Lower leg skin (tissue), 4 donors: ENCODE measurements at regions not wholly inside any gene's neighbourhood (a gene's known extent, or its start where the extent isn't known, plus 50 kb on each side); places are given as distances from the start of the nearest gene placed in this dataset.

Experiments
- DNase-seq, 2 donors: peaks; one replicate each; pipeline ENCODE4 v3.0.0-alpha.2; 2019; ENCODE audit warnings: low spot score in 2 of 2
- H3K4me3 ChIP-seq: fragments of 200-600 bp; sonication (generic); 2 replicates; pipeline ENCODE4 v1.5.1; 2017; ENCODE audit warnings: mild to moderate bottlenecking, low read depth; ENCODE audit not compliant: poor library complexity, severe bottlenecking
- POLR2A ChIP-seq, 2 donors: fragments of 450-650 bp; IDR thresholded peaks; one replicate each; pipeline ENCODE4 v1.6.1; 2016 to 2017; ENCODE audit warnings: antibody characterized with exemption in 2 of 2, mild to moderate bottlenecking in 1 of 2, moderate library complexity in 1 of 2
- WGBS, 2 donors: methylation state at CpG; one replicate each; pipeline ENCODE4 v1.1.5; 2018; 5-methylcytosine and 5-hydroxymethylcytosine counted together
- intact Hi-C: fragments of 100-400 bp; cut with DNase I; formaldehyde crosslinking; loops from one replicate; pipeline ENCODE4 v1.15.0; 2023; ENCODE audit warnings: low total_unique reads
- TF ChIP-seq, protein P1 (sequence below), 3 donors: fragments of 450-650 bp; IDR thresholded peaks; one replicate each; pipeline ENCODE4 v1.5.1; 2016; ENCODE audit warnings: antibody characterized with exemption in 3 of 3, mild to moderate bottlenecking in 3 of 3, moderate library complexity in 2 of 3

DNA sequence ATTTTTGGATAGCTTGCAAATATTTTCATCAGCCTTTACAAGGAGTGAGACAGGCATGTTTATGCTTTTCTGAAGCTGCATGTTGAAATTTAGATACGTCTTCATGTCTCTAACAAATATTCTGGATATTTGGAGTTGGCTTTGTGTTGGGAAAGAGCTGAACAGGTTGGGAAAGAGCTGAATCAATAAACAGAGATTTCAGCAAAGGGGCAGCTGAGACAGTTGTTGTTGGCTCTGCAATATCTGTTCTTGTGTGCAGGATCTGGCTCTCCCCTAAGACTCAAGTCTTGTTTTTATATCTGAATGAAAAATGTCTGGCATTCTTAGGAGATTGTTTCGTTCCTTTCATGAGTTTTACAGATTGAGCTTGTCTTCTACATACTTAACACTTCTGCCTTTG, 1444.5 kb downstream of the NLGN4Y start:
- WGBS, 2 donors = 78% methylated on average over 2 of the region's 2 CpGs; no CpG with 5 or more reads in 1 of the 2 donors
- no peak for DNase-seq
- no peak for TF ChIP-seq POLR2A (IDR thresholded peaks at IDR 0.05)
- TF ChIP-seq, protein P1, sequence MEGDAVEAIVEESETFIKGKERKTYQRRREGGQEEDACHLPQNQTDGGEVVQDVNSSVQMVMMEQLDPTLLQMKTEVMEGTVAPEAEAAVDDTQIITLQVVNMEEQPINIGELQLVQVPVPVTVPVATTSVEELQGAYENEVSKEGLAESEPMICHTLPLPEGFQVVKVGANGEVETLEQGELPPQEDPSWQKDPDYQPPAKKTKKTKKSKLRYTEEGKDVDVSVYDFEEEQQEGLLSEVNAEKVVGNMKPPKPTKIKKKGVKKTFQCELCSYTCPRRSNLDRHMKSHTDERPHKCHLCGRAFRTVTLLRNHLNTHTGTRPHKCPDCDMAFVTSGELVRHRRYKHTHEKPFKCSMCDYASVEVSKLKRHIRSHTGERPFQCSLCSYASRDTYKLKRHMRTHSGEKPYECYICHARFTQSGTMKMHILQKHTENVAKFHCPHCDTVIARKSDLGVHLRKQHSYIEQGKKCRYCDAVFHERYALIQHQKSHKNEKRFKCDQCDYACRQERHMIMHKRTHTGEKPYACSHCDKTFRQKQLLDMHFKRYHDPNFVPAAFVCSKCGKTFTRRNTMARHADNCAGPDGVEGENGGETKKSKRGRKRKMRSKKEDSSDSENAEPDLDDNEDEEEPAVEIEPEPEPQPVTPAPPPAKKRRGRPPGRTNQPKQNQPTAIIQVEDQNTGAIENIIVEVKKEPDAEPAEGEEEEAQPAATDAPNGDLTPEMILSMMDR (IDR thresholded peaks at IDR 0.05) = no peak
- intact Hi-C loops = no loop called here
- no peak overlapping the region for H3K4me3 ChIP-seq

DNA sequence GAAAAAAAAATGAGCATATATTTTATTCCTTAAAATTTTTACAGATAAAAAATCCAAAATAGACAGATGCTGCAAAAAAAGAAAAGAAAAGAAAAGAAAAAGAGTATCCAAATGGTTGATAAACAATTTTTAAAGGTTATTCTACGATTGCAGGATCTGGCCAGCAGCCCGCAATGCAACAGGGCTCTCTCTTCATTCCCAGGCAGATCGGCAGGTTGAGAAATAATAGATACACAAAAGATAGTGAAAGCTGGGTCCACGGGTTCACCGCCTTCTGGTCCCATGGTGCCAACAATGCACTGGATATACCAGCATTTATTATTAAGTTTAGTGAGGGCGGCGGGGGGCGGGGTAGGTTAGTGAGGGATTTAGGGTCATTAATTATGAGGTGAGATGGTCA, 1448.9 kb downstream of the NLGN4Y start:
- 58% methylated on average over 8 of the region's 8 CpGs; no CpG with 5 or more reads in 1 of the 2 donors for WGBS, 2 donors
- no peak for DNase-seq
- intact Hi-C loops = no loop called here
- no peak for TF ChIP-seq POLR2A (IDR thresholded peaks at IDR 0.05)
- TF ChIP-seq, protein P1 (IDR thresholded peaks at IDR 0.05) = no peak
- H3K4me3 ChIP-seq = no peak overlapping the region

DNA sequence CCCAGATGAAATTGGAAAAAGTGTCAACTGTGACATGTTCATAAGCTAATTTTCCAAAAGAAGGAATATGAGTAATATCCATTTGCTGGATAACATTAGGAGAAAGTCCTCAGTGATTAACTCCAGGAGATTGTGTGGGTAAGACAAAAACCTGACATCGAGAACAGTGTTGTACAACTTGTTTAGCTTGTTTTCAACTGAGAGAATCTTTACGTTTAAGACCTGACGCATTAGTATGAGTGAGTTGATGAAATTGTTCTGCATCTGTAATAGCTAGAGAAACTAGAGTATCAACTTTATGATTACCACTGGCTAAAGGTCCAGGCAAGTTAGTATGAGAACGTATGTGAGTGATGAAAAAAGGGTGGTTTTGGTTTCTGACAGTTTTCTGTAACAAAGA, 1452.4 kb downstream of the NLGN4Y start:
- 40% methylated on average over 4 of the region's 4 CpGs; no CpG with 5 or more reads in 1 of the 2 donors for WGBS, 2 donors
- TF ChIP-seq POLR2A (IDR thresholded peaks at IDR 0.05) = no peak
- TF ChIP-seq, protein P1 (IDR thresholded peaks at IDR 0.05) = no peak
- no peak for DNase-seq
- H3K4me3 ChIP-seq = no peak overlapping the region
- intact Hi-C loops = no loop called here

DNA sequence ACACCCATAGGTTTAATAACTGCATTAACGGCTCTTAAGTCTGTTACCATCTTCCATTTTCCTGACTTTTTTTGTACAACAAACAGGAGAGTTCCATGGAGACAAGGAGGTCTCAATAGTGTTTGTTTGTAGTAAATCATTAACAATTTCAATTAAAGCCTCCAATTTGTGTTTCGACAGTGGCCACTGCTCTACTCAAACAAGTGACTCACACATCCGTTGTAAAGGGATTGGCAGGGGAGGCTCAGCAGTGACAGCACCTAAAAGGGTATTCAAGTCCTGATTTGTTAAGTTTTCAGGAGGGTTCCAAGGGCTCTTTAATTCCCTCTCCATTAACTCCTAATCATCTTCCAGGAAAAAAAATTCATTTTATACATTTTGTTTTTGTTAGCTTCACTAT, 1454.2 kb downstream of the NLGN4Y start:
- TF ChIP-seq, protein P1 (IDR thresholded peaks at IDR 0.05) = no peak
- TF ChIP-seq POLR2A (IDR thresholded peaks at IDR 0.05) = no peak
- 79% methylated on average over 3 of the region's 3 CpGs; no CpG with 5 or more reads in 1 of the 2 donors for WGBS, 2 donors

DNA sequence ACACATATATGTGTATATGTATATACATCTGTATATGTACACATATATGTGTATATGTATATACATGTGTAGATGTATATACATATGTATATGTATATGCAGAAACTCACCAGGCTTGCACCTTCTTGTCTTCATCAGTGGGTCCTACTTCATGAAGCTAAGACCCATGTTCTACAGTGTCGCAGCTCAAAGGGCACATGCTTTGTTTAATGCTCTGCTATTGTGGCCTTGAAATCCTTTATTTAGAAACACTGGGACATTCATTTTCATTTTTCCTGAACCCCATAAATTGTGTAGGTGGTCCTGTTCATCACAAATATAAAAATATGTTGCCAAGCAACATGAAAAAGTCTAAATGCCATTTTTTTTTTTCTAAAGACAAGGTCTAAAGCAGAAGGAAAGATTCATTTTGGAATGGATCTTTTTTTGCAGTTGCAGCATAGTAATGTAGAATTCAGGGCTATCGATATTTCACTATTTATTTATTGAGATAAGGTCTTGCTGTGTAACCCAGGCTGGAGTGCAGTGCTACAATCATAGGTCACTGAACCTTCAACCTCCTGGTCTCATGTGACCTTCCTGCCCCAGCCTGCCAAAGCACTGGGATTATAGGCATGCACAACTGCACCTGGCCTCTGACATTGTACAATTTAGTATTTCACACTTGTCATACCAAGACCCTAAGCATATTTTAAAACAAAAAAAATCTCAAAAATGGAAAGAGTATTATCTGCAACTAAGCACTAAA, 1460.5 kb downstream of the NLGN4Y start:
- WGBS, 2 donors = 94% methylated on average over 2 of the region's 2 CpGs; no CpG with 5 or more reads in 1 of the 2 donors
- H3K4me3 ChIP-seq = no peak overlapping the region
- no peak for DNase-seq
- no peak for TF ChIP-seq POLR2A (IDR thresholded peaks at IDR 0.05)
- TF ChIP-seq, protein P1 (IDR thresholded peaks at IDR 0.05) = no peak
- intact Hi-C loops = no loop called here

More for the DNA sequence above, 1454.2 kb downstream of the NLGN4Y start:
- DNase-seq = no peak
- no peak overlapping the region for H3K4me3 ChIP-seq
- intact Hi-C loops = no loop called here
